ENCODE measurements at regions not wholly inside any gene's neighbourhood (a gene's known extent, or its start where the extent isn't known, plus 50 kb on each side); places are given as distances from the start of the nearest gene placed in this dataset.

- TF ChIP-seq CTCF (IDR thresholded peaks at IDR 0.05; ENCODE audit: low read depth, low read length), result no peak
- no peak for DNase-seq (ENCODE audit: low read depth in 2 of 2)
- no peak overlapping the region for H3K4me3 ChIP-seq (replicated peaks in 1 of 2; ENCODE audit: low read depth in 2 of 2, low read length in 2 of 2)
Measured at GRCh38 chr13:77828799-77829198, 89.8 kb downstream of the EDNRB start.

- DNase-seq (ENCODE audit: low read depth in 2 of 2), result peak in 1 of 2 donors; percentile 34
- no peak for TF ChIP-seq CTCF (IDR thresholded peaks at IDR 0.05; ENCODE audit: low read depth, low read length)
- no peak overlapping the region for H3K4me3 ChIP-seq (replicated peaks in 1 of 2; ENCODE audit: low read depth in 2 of 2, low read length in 2 of 2)
Measured at GRCh38 chr13:77827332-77827731, 91.3 kb downstream of the EDNRB start.

GRCh38 chr13:77820431-77821149 lies 98.0 kb downstream of the EDNRB start:
- DNase-seq (ENCODE audit: low read depth in 2 of 2), result no peak
- peak; percentile 7 for TF ChIP-seq CTCF (IDR thresholded peaks at IDR 0.05; ENCODE audit: low read depth, low read length)
- no peak overlapping the region for H3K4me3 ChIP-seq (replicated peaks in 1 of 2; ENCODE audit: low read depth in 2 of 2, low read length in 2 of 2)

GRCh38 chr13:77817521-77817920 lies 101.1 kb downstream of the EDNRB start:
- H3K4me3 ChIP-seq (replicated peaks in 1 of 2; ENCODE audit: low read depth in 2 of 2, low read length in 2 of 2), result no peak overlapping the region
- peak in 1 of 2 donors; percentile 5 for DNase-seq (ENCODE audit: low read depth in 2 of 2)
- no peak for TF ChIP-seq CTCF (IDR thresholded peaks at IDR 0.05; ENCODE audit: low read depth, low read length)

GRCh38 chr13:77815330-77815729 lies 103.3 kb downstream of the EDNRB start:
- DNase-seq (ENCODE audit: low read depth in 2 of 2), result peak in 1 of 2 donors; percentile 46
- TF ChIP-seq CTCF (IDR thresholded peaks at IDR 0.05; ENCODE audit: low read depth, low read length), result no peak
- H3K4me3 ChIP-seq (replicated peaks in 1 of 2; ENCODE audit: low read depth in 2 of 2, low read length in 2 of 2), result no peak overlapping the region
